Nephron (organoid): ENCODE measurements at regions not wholly inside any gene's neighbourhood (a gene's known extent, or its start where the extent isn't known, plus 50 kb on each side); places are given as distances from the start of the nearest gene placed in this dataset.
A peak's percentile ranks its signal among the peaks of the same experiment; 100 is the strongest.

ENCODE experiments used
- H3K27ac Mint-ChIP-seq, 3 experiments: 2 replicates each; pipeline ENCODE4 v1.8.0; 2020; ENCODE audit warnings: mixed read lengths in 3 of 3, mild to moderate bottlenecking in 2 of 3, moderate library complexity in 1 of 3
- H3K27me3 Mint-ChIP-seq: 2 replicates; pipeline ENCODE4 v1.8.0; 2021; ENCODE audit warnings: low read depth, mild to moderate bottlenecking, moderate library complexity, mixed read lengths
- H3K36me3 Mint-ChIP-seq: 2 replicates; pipeline ENCODE4 v1.8.0; 2020; ENCODE audit warnings: low read depth, mixed read lengths
- H3K4me1 Mint-ChIP-seq: 2 replicates; pipeline ENCODE4 v1.8.0; 2020; ENCODE audit warnings: mixed read lengths
- H3K4me3 Mint-ChIP-seq, 3 experiments: 2 replicates each; pipeline ENCODE4 v1.8.0; 2020; ENCODE audit warnings: mild to moderate bottlenecking in 3 of 3, mixed read lengths in 3 of 3, moderate library complexity in 2 of 3
- H3K9me3 Mint-ChIP-seq: 2 replicates; pipeline ENCODE4 v1.8.0; 2020; ENCODE audit warnings: mixed read lengths
- CTCF ChIP-seq, 3 experiments: fragments of 200-600 bp; sonication (generic); IDR thresholded peaks; one replicate each; pipeline ENCODE4 v1.5.0; 2021; ENCODE audit warnings: antibody characterized with exemption in 3 of 3; ENCODE audit not compliant: unreplicated experiment in 3 of 3

GRCh38 chr14:86541972-86542371, 1012.0 kb downstream of the FLRT2 start:
- H3K4me3 Mint-ChIP-seq: no peak overlapping the region
- H3K9me3 Mint-ChIP-seq: peaks cover 3% of the 10 kb centered on the region

GRCh38 chr14:86540636-86541247, 1010.8 kb downstream of the FLRT2 start:
- Mint-ChIP-seq H3K4me1 (peaks cover 32% of the 10 kb centered on the region), H3K27ac (peak overlapping the region; percentile 95 to 99 (median 98)), H3K4me3 (no peak overlapping the region), H3K36me3 (no peaks in the 10 kb centered on the region), H3K9me3 (peaks cover 3% of the 10 kb centered on the region), H3K27me3 (no peaks in the 10 kb centered on the region)
- TF ChIP-seq CTCF (IDR thresholded peaks at IDR 0.05; ENCODE audit: unreplicated experiment in 3 of 3): no peak

More at GRCh38 chr14:86541972-86542371, 1012.0 kb downstream of the FLRT2 start:
- TF ChIP-seq CTCF (IDR thresholded peaks at IDR 0.05; ENCODE audit: unreplicated experiment in 3 of 3): no peak
- Mint-ChIP-seq H3K27ac (peak overlapping the region; percentile 91 to 99 (median 95)), H3K36me3 (no peaks in the 10 kb centered on the region), H3K4me1 (peaks cover 32% of the 10 kb centered on the region), H3K27me3 (no peaks in the 10 kb centered on the region)

GRCh38 chr14:86539361-86540070, 1009.6 kb downstream of the FLRT2 start:
- Mint-ChIP-seq H3K27ac (peak overlapping the region; percentile 95 to 99 (median 98)), H3K9me3 (no peaks in the 10 kb centered on the region), H3K27me3 (no peaks in the 10 kb centered on the region), H3K36me3 (no peaks in the 10 kb centered on the region), H3K4me3 (peak overlapping the region in 1 of 3 experiments; percentile 8), H3K4me1 (peaks cover 32% of the 10 kb centered on the region)
- TF ChIP-seq CTCF (IDR thresholded peaks at IDR 0.05; ENCODE audit: unreplicated experiment in 3 of 3): no peak

GRCh38 chr14:86533834-86534233, 1003.9 kb downstream of the FLRT2 start:
- H3K36me3 Mint-ChIP-seq: peaks cover 5% of the 10 kb centered on the region
- peaks cover 13% of the 10 kb centered on the region for H3K4me1 Mint-ChIP-seq
- H3K4me3 Mint-ChIP-seq: no peak overlapping the region
- peak overlapping the region; percentile 78 to 99 (median 88) for H3K27ac Mint-ChIP-seq
- H3K9me3 Mint-ChIP-seq: peaks cover 11% of the 10 kb centered on the region
- TF ChIP-seq CTCF (IDR thresholded peaks at IDR 0.05; ENCODE audit: unreplicated experiment in 3 of 3): no peak
- H3K27me3 Mint-ChIP-seq: no peaks in the 10 kb centered on the region

- peak overlapping the region; percentile 80 to 99 (median 88) for H3K27ac Mint-ChIP-seq
- H3K4me1 Mint-ChIP-seq: peaks cover 7% of the 10 kb centered on the region
- no peak overlapping the region for H3K4me3 Mint-ChIP-seq
- H3K36me3 Mint-ChIP-seq: peaks cover 5% of the 10 kb centered on the region
- peaks cover 11% of the 10 kb centered on the region for H3K9me3 Mint-ChIP-seq
- no peak for TF ChIP-seq CTCF (IDR thresholded peaks at IDR 0.05; ENCODE audit: unreplicated experiment in 3 of 3)
- H3K27me3 Mint-ChIP-seq: no peaks in the 10 kb centered on the region
These were observed 1002.3 kb downstream of the FLRT2 start for GRCh38 chr14:86532219-86532618.
